ENCODE measurements at regions not wholly inside any gene's neighbourhood (a gene's known extent, or its start where the extent isn't known, plus 50 kb on each side); places are given as distances from the start of the nearest gene placed in this dataset.

DNA sequence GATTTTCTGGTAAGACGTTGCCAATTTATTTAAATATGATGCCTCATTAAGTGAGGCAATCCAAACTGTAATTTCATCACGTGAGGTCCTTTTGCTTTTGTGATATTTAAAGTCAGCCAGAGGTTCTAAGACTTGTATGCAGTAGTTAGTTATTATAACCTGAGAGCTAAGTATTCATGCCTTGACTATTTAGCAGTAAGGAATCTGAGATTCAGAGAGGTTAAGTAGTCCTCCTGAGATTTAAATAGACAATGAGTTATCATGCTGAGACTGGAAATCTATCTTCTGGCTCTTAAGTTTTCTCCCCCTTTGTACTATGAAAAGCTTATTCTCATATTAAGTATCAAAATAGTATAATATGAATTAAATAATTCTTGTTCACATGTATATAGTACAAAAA is 158.0 kb downstream of the UTRN start:
- Histone ChIP-seq H3K27ac (ENCODE audit: low read length) (no peak overlapping the region), H3K9ac (ENCODE audit: low read depth, low read length) (no peak overlapping the region), H3K4me3 (ENCODE audit: low read length) (no peak overlapping the region), H3K4me1 (ENCODE audit: insufficient read depth, low read length) (no peaks in the 10 kb centered on the region), H3K27me3 (ENCODE audit: insufficient read depth, low read length) (no peaks in the 10 kb centered on the region), H3K36me3 (ENCODE audit: insufficient read depth, low read depth, low read length) (peaks cover 63% of the 10 kb centered on the region), H3K9me3 (ENCODE audit: insufficient read depth, low read depth, low read length) (peaks cover 30% of the 10 kb centered on the region)

DNA sequence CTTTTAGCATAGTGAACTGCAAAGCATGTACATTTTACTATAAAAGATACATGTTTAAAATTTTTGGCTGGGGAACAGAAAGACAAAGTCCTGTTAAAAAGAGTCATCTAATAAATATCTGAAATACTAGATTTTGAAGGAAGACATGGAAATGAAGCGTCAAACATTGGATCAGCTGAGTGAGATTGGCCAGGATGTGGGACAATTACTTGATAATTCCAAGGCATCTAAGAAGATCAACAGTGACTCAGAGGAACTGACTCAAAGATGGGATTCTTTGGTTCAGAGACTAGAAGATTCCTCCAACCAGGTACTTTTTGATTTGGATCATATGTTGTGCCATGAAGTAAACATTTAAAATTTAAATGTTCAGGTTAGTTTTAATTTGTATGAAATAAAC is 162.3 kb downstream of the UTRN start:
- Histone ChIP-seq H3K27me3 (ENCODE audit: insufficient read depth, low read length) (no peaks in the 10 kb centered on the region), H3K27ac (ENCODE audit: low read length) (no peak overlapping the region), H3K36me3 (ENCODE audit: insufficient read depth, low read depth, low read length) (peaks cover 50% of the 10 kb centered on the region), H3K9me3 (ENCODE audit: insufficient read depth, low read depth, low read length) (peaks cover 4% of the 10 kb centered on the region; the same call in 1 of the 2 replicates), H3K4me1 (ENCODE audit: insufficient read depth, low read length) (no peaks in the 10 kb centered on the region), H3K9ac (ENCODE audit: low read depth, low read length) (no peak overlapping the region), H3K4me3 (ENCODE audit: low read length) (no peak overlapping the region)

DNA sequence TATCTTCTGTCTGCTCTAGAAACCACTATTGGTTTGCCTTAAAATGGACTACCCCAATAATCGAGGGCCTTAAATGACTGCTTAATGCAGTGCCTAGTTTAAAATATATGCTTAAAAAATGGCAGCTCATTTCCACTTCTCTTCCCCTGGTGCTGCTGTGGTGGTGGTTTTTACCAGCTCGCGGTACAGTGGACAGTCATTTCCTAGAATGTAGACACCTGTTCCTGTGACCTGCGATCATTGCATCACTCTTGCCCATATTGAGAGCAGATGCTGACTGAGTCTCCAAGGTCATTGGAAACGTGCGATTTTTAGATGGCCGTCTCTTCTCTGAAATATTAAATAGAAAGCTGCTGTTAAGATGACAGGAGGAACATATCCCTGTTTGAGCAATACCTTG is 164.1 kb downstream of the UTRN start:
- Histone ChIP-seq H3K4me3 (ENCODE audit: low read length) (no peak overlapping the region), H3K27me3 (ENCODE audit: insufficient read depth, low read length) (no peaks in the 10 kb centered on the region), H3K4me1 (ENCODE audit: insufficient read depth, low read length) (no peaks in the 10 kb centered on the region), H3K36me3 (ENCODE audit: insufficient read depth, low read depth, low read length) (peaks cover 43% of the 10 kb centered on the region), H3K9ac (ENCODE audit: low read depth, low read length) (no peak overlapping the region), H3K27ac (ENCODE audit: low read length) (no peak overlapping the region), H3K9me3 (ENCODE audit: insufficient read depth, low read depth, low read length) (no peaks in the 10 kb centered on the region)

DNA sequence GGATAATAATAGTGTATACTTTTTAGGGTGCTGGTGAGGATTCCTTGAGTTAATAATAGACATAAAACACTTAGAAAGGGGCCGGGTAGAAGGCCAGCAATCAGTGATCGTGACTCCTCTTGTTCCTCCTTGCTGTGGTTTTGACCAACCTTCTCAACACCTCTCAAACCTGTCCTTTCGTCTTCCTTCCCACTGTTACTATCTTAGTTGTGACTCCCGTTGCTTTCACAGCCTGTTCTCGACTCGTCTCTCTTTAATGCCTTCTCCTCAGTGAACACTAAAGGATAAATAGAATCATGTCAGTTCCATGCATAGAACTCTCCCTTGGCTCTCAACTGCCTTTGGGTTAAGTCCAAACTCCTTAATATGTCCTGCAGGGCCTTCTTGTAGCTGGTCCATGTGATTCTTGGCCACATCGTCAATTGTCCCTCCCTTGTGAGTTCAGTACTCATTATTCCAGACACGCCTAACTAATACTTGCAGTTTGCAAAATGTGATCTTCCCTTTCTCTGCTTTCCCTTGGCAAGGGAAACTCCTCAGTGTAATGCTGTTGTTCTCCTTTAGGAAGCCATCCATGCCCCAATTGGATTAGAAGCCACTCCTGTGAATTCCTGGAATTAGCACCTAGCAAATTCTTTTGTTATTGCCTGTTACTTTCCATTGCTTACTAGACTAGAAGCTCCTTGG is 164.9 kb downstream of the UTRN start:
- no peak overlapping the region for H3K27ac ChIP-seq (ENCODE audit: low read length)
- H3K4me3 ChIP-seq (ENCODE audit: low read length), result no peak overlapping the region
- H3K4me1 ChIP-seq (ENCODE audit: insufficient read depth, low read length), result no peaks in the 10 kb centered on the region
- H3K36me3 ChIP-seq (ENCODE audit: insufficient read depth, low read depth, low read length), result peaks cover 38% of the 10 kb centered on the region
- no peak overlapping the region for H3K9ac ChIP-seq (ENCODE audit: low read depth, low read length)
- H3K9me3 ChIP-seq (ENCODE audit: insufficient read depth, low read depth, low read length), result no peaks in the 10 kb centered on the region
- H3K27me3 ChIP-seq (ENCODE audit: insufficient read depth, low read length), result no peaks in the 10 kb centered on the region

DNA sequence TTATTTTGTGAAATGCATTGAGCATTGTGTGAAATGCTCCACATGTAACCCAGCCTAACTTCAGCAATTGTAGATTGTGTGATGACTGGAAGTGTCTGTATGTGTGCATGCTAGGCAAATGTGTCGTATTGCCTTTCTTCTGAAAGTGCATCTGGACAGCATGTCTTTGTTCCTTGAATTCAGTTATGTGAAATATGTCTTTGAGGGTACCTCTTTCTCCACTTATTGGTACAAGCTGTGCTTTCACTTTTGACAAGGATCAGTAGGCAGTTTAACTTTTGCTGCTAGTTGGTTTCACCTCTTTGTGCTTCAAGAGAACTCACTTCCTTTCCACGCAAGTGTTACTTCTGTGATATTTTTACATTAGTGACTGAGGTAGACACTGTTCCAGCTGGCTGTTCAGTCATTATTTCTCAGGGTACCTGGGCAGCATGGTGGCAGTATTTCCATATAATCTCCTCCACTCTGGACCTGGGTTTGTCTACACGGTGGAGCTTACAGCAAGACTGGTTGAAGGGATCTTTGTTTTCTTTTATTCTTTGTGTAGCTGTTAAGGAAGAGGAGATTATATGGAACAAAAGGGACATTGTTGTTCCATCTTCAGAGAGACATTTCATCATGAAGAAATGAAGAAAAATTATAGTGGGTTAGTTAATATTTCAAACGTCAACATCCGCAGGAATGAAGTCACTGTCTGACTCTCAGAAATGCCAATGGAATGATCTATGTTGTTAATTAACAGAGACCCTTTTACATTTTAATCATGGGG is 175.4 kb downstream of the UTRN start:
- no peak overlapping the region for H3K4me3 ChIP-seq (ENCODE audit: low read length)
- H3K27me3 ChIP-seq (ENCODE audit: insufficient read depth, low read length), result no peaks in the 10 kb centered on the region
- H3K9me3 ChIP-seq (ENCODE audit: insufficient read depth, low read depth, low read length), result no peaks in the 10 kb centered on the region
- no peaks in the 10 kb centered on the region for H3K4me1 ChIP-seq (ENCODE audit: insufficient read depth, low read length)
- H3K36me3 ChIP-seq (ENCODE audit: insufficient read depth, low read depth, low read length), result peaks cover 28% of the 10 kb centered on the region
- no peak overlapping the region for H3K9ac ChIP-seq (ENCODE audit: low read depth, low read length)
- H3K27ac ChIP-seq (ENCODE audit: low read length), result no peak overlapping the region

DNA sequence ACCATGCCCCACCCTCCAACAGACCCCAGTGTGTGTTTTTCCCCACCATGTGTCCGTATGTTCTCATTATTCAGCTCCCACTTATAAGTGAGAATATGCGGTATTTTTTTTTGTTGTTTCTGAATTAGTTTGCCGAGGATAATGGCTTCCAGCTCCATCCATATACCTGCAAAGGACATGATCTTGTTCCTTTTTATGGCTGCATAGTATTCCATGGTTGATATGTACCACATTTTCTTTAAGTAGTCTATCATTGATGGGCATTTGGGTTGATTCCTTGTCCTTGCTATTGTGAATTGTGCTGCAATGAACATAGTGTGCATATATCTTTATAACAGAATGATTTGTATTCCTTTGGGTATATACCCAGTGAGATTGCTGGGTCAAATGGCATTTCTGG is 176.9 kb downstream of the UTRN start:
- H3K27me3 ChIP-seq (ENCODE audit: insufficient read depth, low read length), result no peaks in the 10 kb centered on the region
- H3K9me3 ChIP-seq (ENCODE audit: insufficient read depth, low read depth, low read length), result no peaks in the 10 kb centered on the region
- H3K4me3 ChIP-seq (ENCODE audit: low read length), result no peak overlapping the region
- H3K36me3 ChIP-seq (ENCODE audit: insufficient read depth, low read depth, low read length), result peaks cover 28% of the 10 kb centered on the region
- no peak overlapping the region for H3K9ac ChIP-seq (ENCODE audit: low read depth, low read length)
- H3K27ac ChIP-seq (ENCODE audit: low read length), result no peak overlapping the region
- peaks cover 3% of the 10 kb centered on the region; the same call in 1 of the 2 replicates for H3K4me1 ChIP-seq (ENCODE audit: insufficient read depth, low read length)

DNA sequence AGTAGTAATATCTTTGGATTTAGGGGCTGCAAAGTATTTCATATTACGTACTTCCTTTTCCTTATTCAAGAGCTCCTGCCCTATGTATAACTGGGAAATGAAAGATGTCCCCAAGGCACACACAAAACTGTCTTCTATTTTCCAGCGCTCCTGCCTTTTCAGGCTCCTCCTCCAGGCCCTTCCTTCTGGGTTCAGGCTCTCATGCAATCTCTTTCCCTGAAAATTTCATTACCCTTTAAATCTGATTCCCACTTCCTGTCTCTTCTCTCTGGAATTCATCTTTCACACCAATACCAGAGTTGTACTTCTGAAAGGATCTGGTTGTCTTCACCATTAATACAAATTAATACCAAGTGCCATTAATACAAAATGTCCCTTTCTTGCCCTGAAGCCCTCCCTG is 181.6 kb downstream of the UTRN start:
- no peak overlapping the region for H3K27ac ChIP-seq (ENCODE audit: low read length)
- H3K36me3 ChIP-seq (ENCODE audit: insufficient read depth, low read depth, low read length), result peaks cover 8% of the 10 kb centered on the region

DNA sequence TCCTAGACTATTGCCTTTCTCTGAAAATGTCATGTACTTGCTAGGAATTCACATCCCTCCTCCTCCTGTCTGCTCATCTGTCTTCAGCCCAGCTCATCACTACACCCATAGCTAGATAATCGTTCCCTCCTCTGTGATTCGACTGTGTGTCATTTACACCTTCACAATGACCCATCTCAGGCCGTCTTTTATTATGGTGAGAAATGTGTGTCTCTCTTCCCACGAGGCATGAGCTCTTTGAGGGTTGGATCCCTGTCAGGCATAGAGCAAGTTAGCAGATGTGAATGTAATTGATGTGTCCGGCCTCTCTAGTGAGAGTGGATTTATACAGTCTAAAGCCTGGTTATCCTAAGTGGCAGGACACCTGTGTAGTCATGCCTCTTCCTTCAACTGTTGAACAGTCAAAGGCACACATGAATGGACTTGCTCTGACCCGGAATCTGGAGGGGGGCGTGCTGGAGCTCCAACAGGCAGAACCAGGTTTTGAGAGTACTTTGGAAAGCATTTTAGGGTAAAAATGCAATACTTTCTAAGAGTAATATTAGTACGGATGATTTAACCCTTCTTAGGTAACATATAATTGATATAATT is 182.1 kb downstream of the UTRN start:
- H3K36me3 ChIP-seq (ENCODE audit: insufficient read depth, low read depth, low read length), result peaks cover 4% of the 10 kb centered on the region
- no peak overlapping the region for H3K4me3 ChIP-seq (ENCODE audit: low read length)
- H3K27ac ChIP-seq (ENCODE audit: low read length), result no peak overlapping the region
- no peak overlapping the region for H3K9ac ChIP-seq (ENCODE audit: low read depth, low read length)
- 0 out of 2 replicates have a peak, but pooled peaks cover 3% of the 10 kb centered on the region for H3K9me3 ChIP-seq (ENCODE audit: insufficient read depth, low read depth, low read length)
- H3K4me1 ChIP-seq (ENCODE audit: insufficient read depth, low read length), result peaks cover 13% of the 10 kb centered on the region
- H3K27me3 ChIP-seq (ENCODE audit: insufficient read depth, low read length), result no peaks in the 10 kb centered on the region

More for the DNA sequence above, 181.6 kb downstream of the UTRN start:
- peaks cover 13% of the 10 kb centered on the region for H3K4me1 ChIP-seq (ENCODE audit: insufficient read depth, low read length)
- H3K4me3 ChIP-seq (ENCODE audit: low read length), result no peak overlapping the region
- no peak overlapping the region for H3K9ac ChIP-seq (ENCODE audit: low read depth, low read length)
- H3K27me3 ChIP-seq (ENCODE audit: insufficient read depth, low read length), result no peaks in the 10 kb centered on the region
- 0 out of 2 replicates have a peak, but pooled peaks cover 3% of the 10 kb centered on the region for H3K9me3 ChIP-seq (ENCODE audit: insufficient read depth, low read depth, low read length)

DNA sequence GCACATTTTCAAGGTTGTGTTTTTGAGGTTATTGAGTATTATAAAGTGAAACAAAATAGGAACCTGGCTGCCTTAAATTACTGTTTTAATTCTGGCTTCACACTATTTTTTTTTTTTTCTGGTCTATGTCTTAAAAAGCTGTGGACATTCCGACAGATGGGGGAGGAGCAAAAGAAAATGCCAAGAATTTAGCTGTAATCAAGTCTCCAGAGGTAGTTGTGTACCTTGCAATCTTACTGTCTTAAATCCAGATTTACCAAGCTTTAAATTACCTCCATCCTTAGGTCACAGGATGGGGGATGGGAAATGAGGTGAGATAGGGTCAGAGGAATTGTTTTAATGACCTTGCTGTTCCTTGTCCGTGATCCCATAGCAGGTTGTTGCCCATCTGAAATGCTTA is 182.8 kb downstream of the UTRN start:
- H3K9ac ChIP-seq (ENCODE audit: low read depth, low read length), result no peak overlapping the region
- H3K27ac ChIP-seq (ENCODE audit: low read length), result no peak overlapping the region
- H3K4me1 ChIP-seq (ENCODE audit: insufficient read depth, low read length), result peaks cover 13% of the 10 kb centered on the region
- no peaks in the 10 kb centered on the region; the same call in 1 of the 2 replicates for H3K36me3 ChIP-seq (ENCODE audit: insufficient read depth, low read depth, low read length)
- H3K9me3 ChIP-seq (ENCODE audit: insufficient read depth, low read depth, low read length), result 0 out of 2 replicates have a peak, but pooled peaks cover 3% of the 10 kb centered on the region
- no peaks in the 10 kb centered on the region for H3K27me3 ChIP-seq (ENCODE audit: insufficient read depth, low read length)
- H3K4me3 ChIP-seq (ENCODE audit: low read length), result no peak overlapping the region

DNA sequence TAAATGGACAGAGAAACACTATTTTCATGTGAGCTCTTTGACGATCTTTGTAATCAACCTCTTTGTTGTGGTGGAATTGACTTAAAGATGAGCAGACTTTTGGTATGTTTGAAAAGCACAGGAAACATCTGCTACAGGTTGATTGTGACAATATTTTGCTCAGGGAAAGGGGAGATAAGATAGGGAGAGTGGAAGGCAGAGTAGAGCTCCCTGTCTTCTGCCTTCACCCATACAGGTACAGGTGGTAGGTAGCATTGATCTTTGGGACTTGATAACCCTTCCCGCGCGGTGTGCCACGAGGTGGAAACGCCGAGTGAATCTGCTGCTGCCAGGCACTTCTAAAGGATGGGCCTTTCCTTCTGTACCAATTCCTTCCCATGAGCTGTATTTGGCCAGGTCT is 183.6 kb downstream of the UTRN start:
- H3K9ac ChIP-seq (ENCODE audit: low read depth, low read length), result no peak overlapping the region
- H3K4me3 ChIP-seq (ENCODE audit: low read length), result no peak overlapping the region
- H3K4me1 ChIP-seq (ENCODE audit: insufficient read depth, low read length), result peaks cover 13% of the 10 kb centered on the region
- no peak overlapping the region for H3K27ac ChIP-seq (ENCODE audit: low read length)
- H3K9me3 ChIP-seq (ENCODE audit: insufficient read depth, low read depth, low read length), result 0 out of 2 replicates have a peak, but pooled peaks cover 3% of the 10 kb centered on the region
- no peaks in the 10 kb centered on the region; the same call in 1 of the 2 replicates for H3K36me3 ChIP-seq (ENCODE audit: insufficient read depth, low read depth, low read length)
- H3K27me3 ChIP-seq (ENCODE audit: insufficient read depth, low read length), result no peaks in the 10 kb centered on the region

DNA sequence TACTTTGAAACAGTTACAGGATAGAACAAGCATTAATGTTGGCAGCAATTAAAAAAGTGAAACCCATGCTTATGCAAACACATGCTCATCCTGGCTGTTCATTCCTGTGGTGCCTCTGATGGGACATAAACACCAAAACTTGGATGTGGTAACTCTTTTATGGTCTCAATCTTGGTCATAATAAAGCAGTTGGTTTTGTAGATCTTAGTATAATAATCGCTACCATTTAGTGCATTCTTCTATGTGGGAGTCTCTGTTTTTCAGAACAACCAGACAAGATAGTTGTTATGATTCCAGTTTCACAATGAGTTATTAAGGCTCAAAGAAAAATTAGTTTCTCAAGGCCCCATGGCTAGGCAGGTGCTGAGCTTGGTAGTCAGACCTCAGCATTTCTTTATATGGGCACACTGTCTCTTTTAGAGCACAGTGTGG is 184.0 kb downstream of the UTRN start:
- H3K4me1 ChIP-seq (ENCODE audit: insufficient read depth, low read length), result peaks cover 13% of the 10 kb centered on the region
- 0 out of 2 replicates have a peak, but pooled peaks cover 3% of the 10 kb centered on the region for H3K9me3 ChIP-seq (ENCODE audit: insufficient read depth, low read depth, low read length)
- H3K27ac ChIP-seq (ENCODE audit: low read length), result no peak overlapping the region
- H3K4me3 ChIP-seq (ENCODE audit: low read length), result no peak overlapping the region
- H3K27me3 ChIP-seq (ENCODE audit: insufficient read depth, low read length), result no peaks in the 10 kb centered on the region
- no peaks in the 10 kb centered on the region; the same call in 1 of the 2 replicates for H3K36me3 ChIP-seq (ENCODE audit: insufficient read depth, low read depth, low read length)
- H3K9ac ChIP-seq (ENCODE audit: low read depth, low read length), result no peak overlapping the region

Data from iPS-20b (cell line).